ENCODE measurements at regions not wholly inside any gene's neighbourhood (a gene's known extent, or its start where the extent isn't known, plus 50 kb on each side); places are given as distances from the start of the nearest gene placed in this dataset.

DNA sequence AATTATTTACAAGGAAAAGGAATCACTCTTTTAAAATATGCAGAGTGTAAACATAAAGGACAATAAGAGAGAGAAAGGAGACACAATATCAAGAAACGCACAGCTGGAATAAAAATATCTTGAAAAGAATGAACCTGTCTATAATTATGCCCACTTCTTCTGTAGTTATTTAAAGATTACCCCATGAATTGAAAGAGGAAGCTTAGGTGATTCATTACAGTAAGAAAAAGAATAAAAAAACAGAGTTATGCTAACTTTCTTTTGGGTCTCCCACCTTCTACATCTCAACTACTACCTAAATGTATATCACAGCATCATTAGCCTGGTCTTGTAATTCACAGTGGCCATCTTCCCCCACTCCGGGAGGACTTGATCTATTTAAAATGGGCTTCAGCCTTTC lies 182.1 kb downstream of the MRPL39 start:
- ChIA-PET CTCF (no interaction called here), POLR2A (ENCODE audit: unreplicated experiment) (no interaction called here)
- H3K56ac ChIP-seq (ENCODE audit: extremely low read depth, insufficient read depth, low read length) = no peak overlapping the region
- no peak overlapping the region for H2BK120ac ChIP-seq (ENCODE audit: low read depth, low read length)
- intact Hi-C loops (cut with micrococcal nuclease) = no loop called here
- in situ Hi-C loops (cut with MboI; ENCODE audit: low sequenced_read_pairs) = loop anchor here (10.0 kb wide), 1 partner anchor 140 kb away; no protein-coding TSS in a partner anchor
- H2BK20ac ChIP-seq (ENCODE audit: low read depth, low read length) = no peak overlapping the region
- ATAC-seq (ENCODE audit: low read depth) (no peak), DNase-seq (no peak)
- no peaks in the 10 kb centered on the region for H3K9me3 ChIP-seq (ENCODE audit: control insufficient read depth, insufficient read depth, low read length)
- H4K91ac ChIP-seq (ENCODE audit: insufficient read depth, low read depth, low read length) = no peak overlapping the region
- dilution Hi-C loops (cut with HindIII; ENCODE audit: low sequenced_read_pairs, unreplicated experiment) = no loop called here
- H3K9me1 ChIP-seq (ENCODE audit: insufficient read depth, low read length) = no peaks in the 10 kb centered on the region
- no peak overlapping the region for H4K8ac ChIP-seq (ENCODE audit: low read depth in 2 of 2, low read length in 2 of 2)
- no peak overlapping the region for H2AK5ac ChIP-seq (ENCODE audit: low read depth, low read length)
- no peak overlapping the region for H3K14ac ChIP-seq (replicated peaks; ENCODE audit: low read depth, low read length)
- no CpG with 5 or more reads among the region's 2 CpGs for WGBS, 2 experiments (ENCODE audit: extremely low coverage in 2 of 2, insufficient read length in 1 of 2)
- no peaks in the 10 kb centered on the region for H3K79me1 ChIP-seq (ENCODE audit: low read depth in 1 of 2, low read length in 2 of 2)
- no peak overlapping the region for H2AK9ac ChIP-seq (replicated peaks; ENCODE audit: low read depth, low read length, poor library complexity)
- H3K36me3 ChIP-seq (ENCODE audit: control insufficient read depth, insufficient read depth, low read length) = no peaks in the 10 kb centered on the region
- TF ChIP-seq USF2 (IDR thresholded peaks at IDR 0.05; ENCODE audit: low read depth, low read length) = no peak
- no peak overlapping the region for H3K4ac ChIP-seq (ENCODE audit: low read depth, low read length)
- H4K5ac ChIP-seq (ENCODE audit: low read depth, low read length) = no peak overlapping the region
- H3K9ac ChIP-seq (ENCODE audit: low read depth, low read length) = no peak overlapping the region
- no peak overlapping the region for H2AFZ ChIP-seq (replicated peaks; ENCODE audit: low read length, poor library complexity)
- H3K23ac ChIP-seq (ENCODE audit: low read depth, low read length) = no peak overlapping the region
- no peaks in the 10 kb centered on the region for H4K20me1 ChIP-seq (ENCODE audit: insufficient read depth, low read length)
- H3K4me2 ChIP-seq (ENCODE audit: low read depth, low read length) = no peak overlapping the region
- no peak overlapping the region for H2BK5ac ChIP-seq (ENCODE audit: low read depth, low read length, poor library complexity, severe bottlenecking)
- H3K4me3 ChIP-seq (ENCODE audit: insufficient read depth, low read depth, low read length) = no peak overlapping the region
- H3K27me3 ChIP-seq (ENCODE audit: control insufficient read depth, insufficient read depth, low read length) = no peaks in the 10 kb centered on the region; the same call in 1 of the 2 replicates
- no TSS peak for BruUV-seq (replicated peaks)
- H2BK15ac ChIP-seq (ENCODE audit: low read depth, low read length) = no peak overlapping the region
- no peaks in the 10 kb centered on the region for H3K4me1 ChIP-seq (ENCODE audit: control insufficient read depth, insufficient read depth, low read length)
- no peak overlapping the region for H3K18ac ChIP-seq (ENCODE audit: low read depth, low read length)
- no peak overlapping the region for H3K27ac ChIP-seq (ENCODE audit: insufficient read depth, low read length)

Data from IMR-90 (cell line).